GM06990 (cell line): ENCODE measurements at regions not wholly inside any gene's neighbourhood (a gene's known extent, or its start where the extent isn't known, plus 50 kb on each side); places are given as distances from the start of the nearest gene placed in this dataset.

Experiments
- DNase-seq: peaks from one replicate; pipeline ENCODE4 v3.0.0-alpha.2; 2011; ENCODE audit not compliant: insufficient read length; ENCODE audit errors: extremely low read depth
- H3K27me3 ChIP-seq: replicated peaks from 2 replicates; pipeline ENCODE4 v1.6.0; 2011; ENCODE audit warnings: low read length; ENCODE audit not compliant: control insufficient read depth, insufficient read depth
- H3K36me3 ChIP-seq: 2 replicates; pipeline ENCODE4 v1.5.1; 2011; ENCODE audit warnings: low read length; ENCODE audit not compliant: control insufficient read depth, insufficient read depth
- H3K4me3 ChIP-seq: replicated peaks from 2 replicates; pipeline ENCODE4 v1.5.1; 2011; ENCODE audit warnings: low read depth, mild to moderate bottlenecking, control low read depth, low read length
- TF ChIP-seq, protein P1 (sequence below): IDR thresholded peaks from 2 replicates; pipeline ENCODE4 v1.5.1; 2011; ENCODE audit warnings: low read length, control low read depth, mild to moderate bottlenecking, inconsistent platforms; ENCODE audit not compliant: insufficient read depth, poor library complexity, severe bottlenecking

DNA sequence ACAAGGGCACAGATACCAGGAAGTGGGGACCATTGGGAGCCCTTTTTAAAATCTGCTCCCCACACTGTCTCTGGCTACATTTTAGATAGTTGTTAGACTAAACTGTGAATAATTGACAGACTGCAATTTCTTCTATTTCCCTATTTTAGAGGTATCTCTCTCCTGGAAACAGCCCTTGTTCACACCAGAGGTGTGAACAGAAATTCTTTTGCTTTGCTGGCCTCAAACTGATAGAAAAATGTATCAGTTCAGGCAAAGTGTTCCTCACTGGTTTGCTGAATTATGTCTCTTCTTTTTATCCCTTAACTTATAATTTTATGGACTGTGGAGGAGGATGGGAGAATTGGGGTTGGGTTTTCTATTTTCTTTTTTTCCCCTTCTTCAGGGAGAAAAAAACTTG lies 513.2 kb upstream of the SULF2 start:
- Histone ChIP-seq H3K36me3 (no peaks in the 10 kb centered on the region), H3K4me3 (no peak overlapping the region), H3K27me3 (0 out of 2 replicates have a peak, but pooled peaks cover 1% of the 10 kb centered on the region)
- DNase-seq, result no peak
- TF ChIP-seq, protein P1, sequence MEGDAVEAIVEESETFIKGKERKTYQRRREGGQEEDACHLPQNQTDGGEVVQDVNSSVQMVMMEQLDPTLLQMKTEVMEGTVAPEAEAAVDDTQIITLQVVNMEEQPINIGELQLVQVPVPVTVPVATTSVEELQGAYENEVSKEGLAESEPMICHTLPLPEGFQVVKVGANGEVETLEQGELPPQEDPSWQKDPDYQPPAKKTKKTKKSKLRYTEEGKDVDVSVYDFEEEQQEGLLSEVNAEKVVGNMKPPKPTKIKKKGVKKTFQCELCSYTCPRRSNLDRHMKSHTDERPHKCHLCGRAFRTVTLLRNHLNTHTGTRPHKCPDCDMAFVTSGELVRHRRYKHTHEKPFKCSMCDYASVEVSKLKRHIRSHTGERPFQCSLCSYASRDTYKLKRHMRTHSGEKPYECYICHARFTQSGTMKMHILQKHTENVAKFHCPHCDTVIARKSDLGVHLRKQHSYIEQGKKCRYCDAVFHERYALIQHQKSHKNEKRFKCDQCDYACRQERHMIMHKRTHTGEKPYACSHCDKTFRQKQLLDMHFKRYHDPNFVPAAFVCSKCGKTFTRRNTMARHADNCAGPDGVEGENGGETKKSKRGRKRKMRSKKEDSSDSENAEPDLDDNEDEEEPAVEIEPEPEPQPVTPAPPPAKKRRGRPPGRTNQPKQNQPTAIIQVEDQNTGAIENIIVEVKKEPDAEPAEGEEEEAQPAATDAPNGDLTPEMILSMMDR, result no peak

DNA sequence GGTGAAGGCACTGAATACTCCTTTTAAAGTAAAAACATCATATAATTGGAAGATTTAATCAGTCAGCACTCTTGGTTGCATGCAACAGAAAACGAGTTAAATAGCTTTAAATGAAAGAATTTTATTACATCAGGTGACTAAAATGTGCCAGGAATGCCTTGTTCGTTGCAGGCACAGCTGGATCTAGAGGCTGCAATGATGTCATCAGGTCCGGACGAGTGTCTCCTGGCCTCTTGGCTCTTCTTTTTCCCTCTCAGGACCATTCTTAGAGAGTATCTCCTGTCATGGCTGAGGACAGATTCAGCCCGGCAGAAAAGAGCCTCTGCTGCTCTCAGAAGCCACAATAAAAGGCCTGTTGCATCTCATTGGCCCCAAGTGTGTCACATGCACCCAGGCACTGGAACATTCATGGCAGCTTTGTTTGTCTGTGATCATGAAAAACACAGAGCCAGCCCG lies 510.7 kb upstream of the SULF2 start:
- TF ChIP-seq, protein P1, result no peak
- no peak overlapping the region for H3K4me3 ChIP-seq
- H3K27me3 ChIP-seq, result 0 out of 2 replicates have a peak, but pooled peaks cover 1% of the 10 kb centered on the region
- DNase-seq, result no peak
- no peaks in the 10 kb centered on the region for H3K36me3 ChIP-seq

DNA sequence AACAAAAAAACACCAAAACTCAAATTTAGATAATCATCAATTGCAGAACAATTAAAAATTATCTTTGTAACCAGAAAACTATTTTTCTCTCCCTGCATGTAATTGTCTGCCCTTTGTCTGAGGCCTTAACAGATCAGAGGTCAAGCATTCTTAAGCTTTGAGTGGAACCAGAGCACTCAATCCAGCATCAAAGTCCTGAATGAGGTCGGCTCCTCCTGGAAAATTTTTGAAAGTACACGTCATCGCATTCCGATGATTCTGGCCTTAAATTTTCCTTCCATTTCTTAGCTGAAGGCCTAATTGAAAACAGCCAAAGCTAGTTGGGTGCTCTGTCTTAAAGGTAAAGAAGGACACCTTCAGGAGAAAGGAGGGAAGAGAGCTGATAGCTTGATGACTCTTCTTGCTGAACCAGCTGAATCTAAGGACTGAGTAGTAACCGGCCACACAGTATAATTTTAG lies 510.2 kb upstream of the SULF2 start:
- TF ChIP-seq, protein P1, result no peak
- H3K36me3 ChIP-seq, result no peaks in the 10 kb centered on the region
- 0 out of 2 replicates have a peak, but pooled peaks cover 1% of the 10 kb centered on the region for H3K27me3 ChIP-seq
- no peak overlapping the region for H3K4me3 ChIP-seq
- DNase-seq, result no peak

DNA sequence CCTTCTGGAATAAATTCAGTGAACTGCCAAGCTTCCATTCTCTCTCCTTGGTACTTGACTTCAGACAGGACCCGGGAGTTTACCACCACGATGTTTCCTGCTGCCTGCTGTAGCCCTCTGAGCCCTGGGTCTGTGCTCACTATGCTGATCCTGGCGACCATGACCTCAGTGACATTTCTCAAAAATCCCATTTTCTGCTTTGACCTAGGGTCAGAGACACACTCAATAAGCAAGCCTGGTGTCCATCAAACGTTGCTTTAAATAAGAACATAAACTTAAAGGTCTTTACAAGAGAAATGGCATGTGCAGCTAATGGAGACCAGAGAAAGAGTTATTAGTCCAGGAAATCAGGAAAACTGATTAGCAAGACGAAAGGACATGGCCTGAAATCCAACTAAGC lies 509.7 kb upstream of the SULF2 start:
- Histone ChIP-seq H3K36me3 (no peaks in the 10 kb centered on the region), H3K4me3 (no peak overlapping the region), H3K27me3 (0 out of 2 replicates have a peak, but pooled peaks cover 1% of the 10 kb centered on the region)
- TF ChIP-seq, protein P1, result no peak
- DNase-seq, result no peak

DNA sequence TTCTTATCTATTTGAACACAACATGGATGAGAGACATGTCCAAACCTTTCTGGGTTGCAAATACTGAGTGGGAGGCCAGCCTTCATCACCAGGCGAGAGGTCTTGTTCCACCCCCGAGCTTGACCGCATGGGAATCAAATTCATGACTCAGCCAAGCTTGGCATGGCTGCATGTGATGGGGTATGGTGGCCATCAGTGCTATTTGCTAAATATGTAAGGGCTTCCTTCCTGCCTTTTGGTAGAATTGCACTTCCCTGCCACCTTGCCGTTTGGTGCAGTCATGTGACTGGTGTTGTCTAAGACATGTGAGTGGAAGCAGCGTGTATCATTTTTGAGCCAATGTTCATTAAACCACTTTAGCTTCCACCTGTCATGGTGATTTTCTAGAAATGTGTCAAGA lies 508.9 kb upstream of the SULF2 start:
- TF ChIP-seq, protein P1, result no peak
- DNase-seq, result no peak
- H3K4me3 ChIP-seq, result no peak overlapping the region
- 0 out of 2 replicates have a peak, but pooled peaks cover 1% of the 10 kb centered on the region for H3K27me3 ChIP-seq
- no peaks in the 10 kb centered on the region for H3K36me3 ChIP-seq

DNA sequence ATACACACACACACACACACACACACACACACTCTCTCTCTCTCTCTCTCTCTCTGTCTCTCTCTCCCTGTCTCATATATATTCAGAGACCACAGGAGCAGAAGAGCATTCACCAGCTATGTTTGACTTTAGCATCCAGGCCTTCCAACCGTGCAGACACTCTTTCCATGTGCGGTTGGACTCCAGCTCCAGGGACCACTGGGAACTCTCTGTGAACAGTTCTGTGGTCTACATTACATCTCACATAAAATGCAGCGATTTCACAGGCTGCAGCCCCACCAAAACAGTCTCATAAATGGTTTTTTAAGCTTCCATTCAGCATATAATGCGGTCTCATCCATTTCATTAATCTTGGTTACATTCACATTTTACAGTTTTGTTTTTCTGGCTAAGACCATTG lies 508.4 kb upstream of the SULF2 start:
- TF ChIP-seq, protein P1, result no peak
- Histone ChIP-seq H3K4me3 (no peak overlapping the region), H3K27me3 (0 out of 2 replicates have a peak, but pooled peaks cover 1% of the 10 kb centered on the region), H3K36me3 (no peaks in the 10 kb centered on the region)
- DNase-seq, result no peak
